Suprapubic skin (tissue), 4 donors: ENCODE measurements at regions not wholly inside any gene's neighbourhood (a gene's known extent, or its start where the extent isn't known, plus 50 kb on each side); places are given as distances from the start of the nearest gene placed in this dataset.

Experiments used
- DNase-seq, 2 donors: peaks; one replicate each; pipeline ENCODE4 v3.0.0-alpha.2; 2019; ENCODE audit warnings: low spot score in 2 of 2
- H3K27ac ChIP-seq: fragments of 200-600 bp; sonication (generic); one replicate; pipeline ENCODE4 v1.5.1; 2019
- H3K27me3 ChIP-seq: fragments of 200-600 bp; sonication (generic); one replicate; pipeline ENCODE4 v1.5.1; 2019
- H3K36me3 ChIP-seq: fragments of 200-600 bp; sonication (generic); one replicate; pipeline ENCODE4 v1.5.1; 2019
- H3K4me1 ChIP-seq: fragments of 200-600 bp; sonication (generic); one replicate; pipeline ENCODE4 v1.5.1; 2019
- H3K4me3 ChIP-seq: fragments of 200-600 bp; sonication (generic); one replicate; pipeline ENCODE4 v1.5.1; 2019; ENCODE audit warnings: mild to moderate bottlenecking
- H3K9me3 ChIP-seq: fragments of 200-600 bp; sonication (generic); one replicate; pipeline ENCODE4 v1.5.1; 2019
- CTCF ChIP-seq, 2 donors: fragments of 200-600 bp in 1 of 2; fragments of 450-650 bp in 1 of 2; sonication (generic) in 1 of 2; IDR thresholded peaks; one replicate each; pipeline ENCODE4 v1.5.1; 2016 to 2019; ENCODE audit warnings: antibody characterized with exemption in 2 of 2, mild to moderate bottlenecking in 1 of 2, moderate library complexity in 1 of 2
- EP300 ChIP-seq: sonication (generic); formaldehyde crosslinking; IDR thresholded peaks from one replicate; pipeline ENCODE4 v1.6.1; 2017; ENCODE audit warnings: antibody characterized with exemption
- POLR2A ChIP-seq, 2 donors: fragments of 450-650 bp; IDR thresholded peaks; one replicate each; pipeline ENCODE4 v1.6.1; 2017; ENCODE audit warnings: antibody characterized with exemption in 2 of 2, mild to moderate bottlenecking in 2 of 2, moderate library complexity in 2 of 2
- POLR2AphosphoS5 ChIP-seq, 3 donors: sonication (generic); formaldehyde crosslinking; IDR thresholded peaks; one replicate each; pipeline ENCODE4 v1.6.1; 2017; ENCODE audit warnings: antibody characterized with exemption in 3 of 3
- WGBS: methylation state at CpG from one replicate; pipeline ENCODE4 v1.1.5; 2018; 5-methylcytosine and 5-hydroxymethylcytosine counted together

GRCh38 chr4:4913628-4914027 lies 54.2 kb downstream of the MSX1 start:
- Histone ChIP-seq H3K9me3 (no peaks in the 10 kb centered on the region), H3K27me3 (no peaks in the 10 kb centered on the region), H3K4me3 (no peak overlapping the region), H3K4me1 (peaks cover 8% of the 10 kb centered on the region), H3K36me3 (no peaks in the 10 kb centered on the region), H3K27ac (no peak overlapping the region)
- no peak for TF ChIP-seq POLR2AphosphoS5 (IDR thresholded peaks at IDR 0.05)
- TF ChIP-seq CTCF (IDR thresholded peaks at IDR 0.05) = no peak
- TF ChIP-seq POLR2A (IDR thresholded peaks at IDR 0.05) = no peak
- no peak for TF ChIP-seq EP300
- DNase-seq = no peak

DNA sequence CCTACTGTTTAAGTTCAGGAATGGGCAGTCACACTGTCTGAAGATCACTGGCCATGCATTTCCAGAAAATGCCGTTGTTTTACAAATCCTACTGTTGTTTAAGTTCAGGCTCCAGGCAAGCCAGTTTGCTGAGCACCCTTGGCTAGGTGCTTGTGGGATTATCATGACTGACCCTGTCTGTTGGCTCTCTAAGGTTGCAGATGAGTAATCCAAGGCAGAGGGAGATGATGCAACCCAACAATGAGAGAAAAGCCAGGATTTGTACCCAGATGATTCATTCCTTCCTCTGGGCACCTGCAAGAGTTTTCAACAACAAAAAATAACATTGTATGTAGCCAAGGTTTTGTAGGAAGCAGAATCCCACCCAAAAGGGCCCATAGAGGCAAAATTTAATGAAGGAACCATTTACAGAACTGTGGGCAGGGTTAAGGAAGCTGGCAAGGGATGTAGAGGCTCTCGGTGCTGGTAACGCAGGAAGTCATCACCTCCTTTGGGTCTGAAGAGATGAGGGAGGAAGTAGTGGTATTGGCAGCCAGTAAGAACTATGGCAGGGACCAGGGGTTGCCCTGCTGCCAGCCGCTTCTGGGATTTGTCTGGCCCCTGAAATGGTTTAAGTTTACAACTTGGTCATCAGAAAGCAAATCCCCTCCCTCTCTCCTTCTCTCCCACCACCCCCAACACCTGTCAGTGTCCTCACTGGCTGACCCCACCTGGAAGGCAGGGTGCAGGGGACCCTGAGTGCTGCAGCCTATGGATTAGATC lies 54.8 kb downstream of the MSX1 start:
- H3K4me3 ChIP-seq = no peak overlapping the region
- H3K27ac ChIP-seq = no peak overlapping the region
- peaks cover 8% of the 10 kb centered on the region for H3K4me1 ChIP-seq
- H3K27me3 ChIP-seq = no peaks in the 10 kb centered on the region
- DNase-seq = no peak
- TF ChIP-seq EP300 (no peak), POLR2AphosphoS5 (IDR thresholded peaks at IDR 0.05) (no peak), POLR2A (IDR thresholded peaks at IDR 0.05) (no peak), CTCF (IDR thresholded peaks at IDR 0.05) (no peak)
- 44% methylated on average over 4 of the region's 4 CpGs for WGBS
- H3K9me3 ChIP-seq = no peaks in the 10 kb centered on the region
- H3K36me3 ChIP-seq = no peaks in the 10 kb centered on the region

DNA sequence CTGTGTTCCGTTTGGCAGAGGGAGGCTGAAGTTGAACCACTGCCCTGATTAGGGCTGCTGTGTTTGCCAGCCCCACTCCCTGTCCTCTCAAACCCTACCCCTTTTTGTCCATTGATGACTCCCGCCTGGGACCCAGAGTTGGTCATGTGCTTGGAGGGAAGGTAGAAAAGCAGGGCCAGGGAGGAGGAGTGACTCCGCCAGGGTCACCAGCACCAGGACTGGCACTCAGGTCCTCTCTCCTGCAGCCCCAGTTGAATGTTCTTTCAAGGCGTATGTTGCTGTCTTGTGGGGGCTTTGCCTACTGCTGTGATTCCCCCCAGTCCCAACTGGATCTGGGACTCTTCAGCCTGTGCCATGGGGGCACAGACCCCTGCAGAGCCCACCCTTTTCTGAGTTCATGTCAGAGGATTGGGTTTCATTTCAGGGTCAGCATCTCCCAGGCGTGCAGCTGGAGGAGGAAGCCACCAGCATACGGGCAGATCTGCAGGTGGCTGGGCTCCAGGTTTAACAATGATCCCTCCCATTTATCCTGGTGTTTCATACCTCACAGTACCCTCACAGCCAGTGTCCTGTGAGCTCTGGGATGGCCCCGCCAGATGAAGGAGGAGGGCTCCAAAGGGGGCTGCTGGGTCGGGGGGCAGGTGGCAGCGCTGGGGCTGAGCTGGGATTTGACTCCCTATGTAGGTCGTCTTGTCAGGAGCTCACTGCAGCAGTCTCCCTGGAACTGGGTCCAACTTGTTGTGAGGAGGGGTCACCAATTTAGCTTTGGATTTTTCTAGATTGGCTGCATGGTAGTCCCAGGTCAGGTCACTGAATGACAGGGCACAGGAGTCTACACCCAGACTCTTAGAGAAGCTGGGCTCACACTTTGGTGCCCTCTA lies 55.7 kb downstream of the MSX1 start:
- no peaks in the 10 kb centered on the region for H3K9me3 ChIP-seq
- H3K36me3 ChIP-seq = no peaks in the 10 kb centered on the region
- 80% methylated on average over 5 of the region's 10 CpGs for WGBS
- H3K27ac ChIP-seq = no peak overlapping the region
- H3K27me3 ChIP-seq = no peaks in the 10 kb centered on the region
- H3K4me1 ChIP-seq = peaks cover 8% of the 10 kb centered on the region
- no peak overlapping the region for H3K4me3 ChIP-seq
- TF ChIP-seq POLR2A (IDR thresholded peaks at IDR 0.05) = no peak
- no peak for TF ChIP-seq POLR2AphosphoS5 (IDR thresholded peaks at IDR 0.05)
- TF ChIP-seq EP300 = no peak
- TF ChIP-seq CTCF (IDR thresholded peaks at IDR 0.05) = no peak
- no peak for DNase-seq

- TF ChIP-seq EP300 (no peak), CTCF (IDR thresholded peaks at IDR 0.05) (no peak), POLR2AphosphoS5 (IDR thresholded peaks at IDR 0.05) (no peak), POLR2A (IDR thresholded peaks at IDR 0.05) (no peak)
- Histone ChIP-seq H3K27ac (no peak overlapping the region), H3K9me3 (no peaks in the 10 kb centered on the region), H3K36me3 (no peaks in the 10 kb centered on the region), H3K4me1 (peaks cover 8% of the 10 kb centered on the region), H3K4me3 (no peak overlapping the region), H3K27me3 (no peaks in the 10 kb centered on the region)
- WGBS = 36% methylated on average over 2 of the region's 2 CpGs
- DNase-seq = no peak
These were observed 58.6 kb downstream of the MSX1 start for GRCh38 chr4:4918067-4918466.

DNA sequence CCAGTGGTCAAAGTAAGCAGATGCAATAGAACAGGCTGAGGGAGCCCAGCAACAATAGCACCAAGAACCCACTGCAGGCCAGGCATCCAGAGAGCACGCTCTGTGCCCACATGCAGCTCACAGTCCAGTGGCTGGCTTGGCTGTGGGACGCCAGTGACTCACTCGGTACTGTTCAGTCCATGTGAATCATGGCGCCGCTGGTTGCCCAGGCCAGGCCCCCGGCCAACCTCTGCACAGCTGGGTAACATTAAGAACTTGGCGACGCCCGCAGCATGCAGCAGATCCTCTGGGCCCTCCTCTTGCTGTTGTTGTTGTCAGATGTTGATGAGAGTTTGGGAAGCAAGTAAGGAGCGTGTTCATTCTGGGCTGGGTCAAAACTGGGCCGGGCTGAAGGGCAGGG lies 60.5 kb downstream of the MSX1 start:
- Histone ChIP-seq H3K36me3 (no peaks in the 10 kb centered on the region), H3K9me3 (no peaks in the 10 kb centered on the region), H3K27me3 (no peaks in the 10 kb centered on the region), H3K4me1 (no peaks in the 10 kb centered on the region), H3K27ac (no peak overlapping the region), H3K4me3 (no peak overlapping the region)
- 50% methylated on average over 7 of the region's 11 CpGs for WGBS
- TF ChIP-seq EP300 (no peak), POLR2AphosphoS5 (IDR thresholded peaks at IDR 0.05) (peak in 1 of 3 donors; percentile 28)
- DNase-seq = peak in 1 of 2 donors; percentile 87
